Karpas-422 (cell line): ENCODE measurements at regions not wholly inside any gene's neighbourhood (a gene's known extent, or its start where the extent isn't known, plus 50 kb on each side); places are given as distances from the start of the nearest gene placed in this dataset.
"Not testable (repeated sequence)": the region's sequence is repeated elsewhere in the genome, so short reads cannot be mapped to it uniquely, and the experiment has no call there.

Experiments used
- DNase-seq: peaks from one replicate; pipeline ENCODE4 v3.0.0-alpha.2; 2015
- H2AFZ ChIP-seq: fragments of 200-600 bp; sonication (generic); 2 replicates; pipeline ENCODE4 v1.6.1; 2014; ENCODE audit warnings: antibody characterized with exemption, low read length, mixed read lengths
- H3K27ac ChIP-seq: fragments of 200-600 bp; sonication (generic); 2 replicates; pipeline ENCODE4 v1.5.1; 2014; ENCODE audit warnings: mild to moderate bottlenecking, low read length, moderate library complexity
- H3K27me3 ChIP-seq: fragments of 200-600 bp; sonication (generic); 2 replicates; pipeline ENCODE4 v1.6.1; 2014; ENCODE audit warnings: low read length, mixed read lengths
- H3K36me3 ChIP-seq: fragments of 200-600 bp; sonication (generic); 2 replicates; pipeline ENCODE4 v1.6.1; 2014; ENCODE audit warnings: low read length, mixed read lengths; ENCODE audit not compliant: insufficient read depth
- H3K4me1 ChIP-seq: fragments of 200-600 bp; sonication (generic); 2 replicates; pipeline ENCODE4 v1.6.1; 2014; ENCODE audit warnings: mild to moderate bottlenecking, low read length, mixed read lengths
- H3K4me2 ChIP-seq: fragments of 200-600 bp; sonication (generic); 2 replicates; pipeline ENCODE4 v1.6.1; 2014; ENCODE audit warnings: low read length, low read depth, mild to moderate bottlenecking; ENCODE audit not compliant: poor library complexity, severe bottlenecking
- H3K4me3 ChIP-seq: fragments of 200-600 bp; sonication (generic); 2 replicates; pipeline ENCODE4 v1.5.1; 2014; ENCODE audit warnings: mild to moderate bottlenecking, antibody characterized with exemption, low read length, mixed read lengths
- H3K79me2 ChIP-seq: fragments of 200-600 bp; sonication (generic); 2 replicates; pipeline ENCODE4 v1.6.1; 2014; ENCODE audit warnings: mild to moderate bottlenecking, low read length, mixed read lengths
- H3K9ac ChIP-seq: fragments of 200-600 bp; sonication (generic); 2 replicates; pipeline ENCODE4 v1.6.0; 2014; ENCODE audit warnings: low read length
- H3K9me2 ChIP-seq: fragments of 200-600 bp; sonication (generic), shearing (Covaris generic); replicated peaks from 2 replicates; pipeline ENCODE4 v1.6.0; 2014; ENCODE audit warnings: mild to moderate bottlenecking, low read length, moderate library complexity; ENCODE audit not compliant: insufficient read depth
- H3K9me3 ChIP-seq: fragments of 300-700, 200-600 bp; sonication (generic); 2 replicates; pipeline ENCODE4 v1.6.1; 2014; ENCODE audit warnings: low read length, mixed read lengths
- H4K20me1 ChIP-seq: fragments of 200-600 bp; sonication (generic); 2 replicates; pipeline ENCODE4 v1.6.1; 2014; ENCODE audit warnings: mild to moderate bottlenecking, antibody characterized with exemption, low read length, low read depth; ENCODE audit not compliant: insufficient read depth

DNA sequence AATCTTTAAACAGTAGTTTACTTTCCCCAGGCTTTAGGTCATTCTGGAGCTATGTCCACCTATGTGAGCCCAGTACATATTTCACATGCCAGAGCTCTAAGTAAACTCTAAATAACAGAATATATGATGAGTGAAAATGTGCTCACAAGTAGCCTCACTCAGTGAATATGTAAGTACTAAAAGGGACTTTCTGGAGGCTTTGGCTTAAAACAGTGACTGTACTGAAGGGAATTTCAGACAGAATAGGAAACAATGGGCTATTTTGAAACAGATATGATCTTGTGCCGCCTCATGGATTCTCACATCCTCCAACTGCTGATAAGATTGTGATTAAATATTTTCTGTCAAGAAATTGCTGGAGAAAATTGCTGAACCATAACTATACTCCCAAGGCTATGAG lies 747.9 kb downstream of the SOCS6 start:
- no peaks in the 10 kb centered on the region; the same call in 1 of the 2 replicates for H3K9me2 ChIP-seq
- no peaks in the 10 kb centered on the region for H4K20me1 ChIP-seq
- no peak overlapping the region for H3K9ac ChIP-seq
- no peaks in the 10 kb centered on the region for H3K27me3 ChIP-seq
- no peaks in the 10 kb centered on the region for H3K36me3 ChIP-seq
- no peaks in the 10 kb centered on the region for H3K79me2 ChIP-seq
- H3K27ac ChIP-seq, result no peak overlapping the region
- H3K4me1 ChIP-seq, result no peaks in the 10 kb centered on the region
- DNase-seq, result no peak
- H3K9me3 ChIP-seq, result peaks cover 6% of the 10 kb centered on the region; the same call in 1 of the 2 replicates
- no peak overlapping the region for H2AFZ ChIP-seq
- no peak overlapping the region for H3K4me3 ChIP-seq
- no peak overlapping the region for H3K4me2 ChIP-seq

DNA sequence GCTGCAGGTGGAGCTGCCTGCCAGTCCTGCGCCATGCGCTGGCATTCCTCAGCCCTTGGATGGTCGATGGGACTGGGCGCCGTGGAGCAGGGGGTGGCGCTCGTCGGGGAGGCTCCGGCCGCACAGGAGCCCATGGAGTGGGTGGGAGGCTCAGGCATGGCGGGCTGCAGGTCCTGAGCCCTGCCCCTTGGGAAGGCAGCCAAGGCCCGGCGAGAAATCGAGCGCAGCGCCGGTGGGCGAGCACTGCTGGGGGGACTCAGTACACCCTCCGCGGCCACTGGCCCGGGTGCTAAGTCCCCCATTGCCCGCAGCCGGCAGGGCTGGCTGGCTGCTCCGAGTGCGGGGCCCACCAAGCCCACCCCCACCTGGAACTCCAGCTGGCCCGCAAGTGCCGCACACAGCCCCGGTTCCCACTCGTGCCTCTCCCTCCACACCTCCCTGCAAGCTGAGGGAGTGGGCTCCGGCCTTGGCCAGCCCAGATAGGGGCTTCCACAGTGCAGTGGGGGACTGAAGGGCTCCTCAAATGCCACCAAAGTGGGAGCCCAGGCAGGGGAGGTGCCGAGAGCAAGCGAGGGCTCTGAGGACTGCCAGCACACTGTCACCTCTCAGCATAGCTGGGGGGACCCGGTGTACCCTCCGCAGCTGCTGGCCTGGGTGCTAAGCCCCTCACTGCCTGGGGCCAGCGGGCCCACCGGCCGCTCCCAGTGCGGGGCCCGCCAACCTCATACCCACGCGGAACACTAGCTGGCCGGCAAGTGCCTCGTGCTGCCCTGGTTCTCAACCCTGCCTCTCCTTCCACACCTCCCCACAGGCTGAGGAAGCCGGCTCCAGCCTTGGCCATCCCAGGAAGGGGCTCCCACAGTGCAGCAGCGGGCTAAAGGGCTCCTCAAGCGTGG lies 742.7 kb downstream of the SOCS6 start:
- H3K9ac ChIP-seq, H3K9me2 ChIP-seq, H3K27me3 ChIP-seq, H3K27ac ChIP-seq, H3K36me3 ChIP-seq, H3K4me3 ChIP-seq, H3K4me2 ChIP-seq, H3K79me2 ChIP-seq, H3K4me1 ChIP-seq, H2AFZ ChIP-seq, H4K20me1 ChIP-seq, DNase-seq: not testable (repeated sequence)
- H3K9me3 ChIP-seq, result peaks cover 11% of the 10 kb centered on the region

DNA sequence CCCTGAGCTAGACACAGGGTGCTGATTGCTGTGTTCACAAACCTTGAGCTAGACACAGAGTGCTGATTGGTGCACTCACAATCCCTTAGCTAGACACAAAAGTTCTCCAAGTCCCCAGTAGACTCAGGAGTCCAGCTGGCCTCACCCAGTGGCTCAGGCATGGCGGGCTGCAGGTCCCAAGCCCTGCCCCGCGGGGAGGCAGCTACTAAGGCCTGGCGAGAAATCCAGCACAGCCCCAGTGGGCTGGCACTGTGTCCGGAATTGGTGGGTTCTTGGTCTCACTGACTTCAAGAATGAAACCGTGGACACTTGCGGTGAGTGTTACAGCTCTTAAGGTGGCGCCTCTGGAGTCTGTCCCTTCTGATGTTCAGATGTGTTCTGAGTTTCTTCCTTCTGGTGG lies 741.2 kb downstream of the SOCS6 start:
- DNase-seq, H3K27me3 ChIP-seq, H3K4me1 ChIP-seq, H3K9me2 ChIP-seq, H3K79me2 ChIP-seq, H3K4me3 ChIP-seq, H4K20me1 ChIP-seq, H3K27ac ChIP-seq, H3K36me3 ChIP-seq, H2AFZ ChIP-seq, H3K4me2 ChIP-seq, H3K9ac ChIP-seq: not testable (repeated sequence)
- H3K9me3 ChIP-seq, result peaks cover 11% of the 10 kb centered on the region

DNA sequence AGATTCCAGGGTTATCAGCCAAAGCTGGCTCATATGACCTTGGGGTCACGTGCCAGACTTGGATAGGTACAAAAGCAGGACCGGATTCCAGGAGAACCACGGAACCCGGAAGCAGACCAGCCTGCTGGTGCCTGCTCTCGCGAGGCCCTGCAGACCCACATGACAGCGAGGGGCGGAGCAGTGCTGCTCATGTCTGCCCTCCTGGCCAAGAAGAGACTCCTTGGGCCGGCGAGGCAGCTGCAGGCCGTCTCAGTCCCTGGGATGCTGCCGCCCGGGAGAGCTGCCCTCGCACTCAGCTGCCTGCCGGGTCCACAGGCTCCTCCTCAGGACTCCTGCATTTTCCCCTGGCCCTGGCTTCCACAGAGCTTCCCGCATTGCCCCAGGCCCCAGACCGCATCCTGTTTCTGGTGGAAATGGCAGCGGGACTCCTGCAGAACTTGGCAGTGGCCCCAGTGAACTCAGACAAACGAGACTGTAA lies 739.5 kb downstream of the SOCS6 start:
- H3K79me2 ChIP-seq, result no peaks in the 10 kb centered on the region
- no peaks in the 10 kb centered on the region for H3K9me2 ChIP-seq
- no peak overlapping the region for H3K27ac ChIP-seq
- H3K36me3 ChIP-seq, result no peaks in the 10 kb centered on the region
- no peak for DNase-seq
- no peaks in the 10 kb centered on the region for H4K20me1 ChIP-seq
- H3K4me2 ChIP-seq, result no peak overlapping the region
- H2AFZ ChIP-seq, result no peak overlapping the region
- peaks cover 11% of the 10 kb centered on the region for H3K9me3 ChIP-seq
- H3K27me3 ChIP-seq, result no peaks in the 10 kb centered on the region
- no peak overlapping the region for H3K4me3 ChIP-seq
- H3K4me1 ChIP-seq, result no peaks in the 10 kb centered on the region
- no peak overlapping the region for H3K9ac ChIP-seq

DNA sequence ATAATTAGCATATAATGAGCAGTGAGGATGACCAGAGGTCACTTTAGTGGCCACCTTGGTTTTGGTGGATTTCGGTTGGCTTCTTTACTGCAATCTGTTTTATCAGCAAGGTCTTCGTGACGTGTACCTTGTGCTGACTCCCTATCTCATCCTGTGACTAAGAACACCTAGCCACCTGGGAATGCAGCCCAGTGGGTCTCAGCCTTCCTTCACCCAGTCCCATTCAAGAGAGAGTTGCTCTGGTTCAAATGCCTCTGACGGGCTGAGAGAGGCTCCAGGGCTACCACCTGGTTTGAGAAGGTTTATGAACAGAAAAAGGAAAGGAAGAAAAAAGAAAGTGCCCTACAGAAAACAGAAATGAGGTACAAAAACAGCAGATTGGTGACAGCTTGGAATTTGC lies 738.7 kb downstream of the SOCS6 start:
- no peaks in the 10 kb centered on the region for H3K79me2 ChIP-seq
- H3K36me3 ChIP-seq, result no peaks in the 10 kb centered on the region
- no peaks in the 10 kb centered on the region for H3K9me2 ChIP-seq
- H3K4me3 ChIP-seq, result no peak overlapping the region
- no peak overlapping the region for H2AFZ ChIP-seq
- H3K4me2 ChIP-seq, result no peak overlapping the region
- no peaks in the 10 kb centered on the region for H3K4me1 ChIP-seq
- H3K9me3 ChIP-seq, result peaks cover 10% of the 10 kb centered on the region
- H3K27me3 ChIP-seq, result no peaks in the 10 kb centered on the region
- no peak for DNase-seq
- no peak overlapping the region for H3K27ac ChIP-seq
- no peaks in the 10 kb centered on the region for H4K20me1 ChIP-seq
- H3K9ac ChIP-seq, result no peak overlapping the region

DNA sequence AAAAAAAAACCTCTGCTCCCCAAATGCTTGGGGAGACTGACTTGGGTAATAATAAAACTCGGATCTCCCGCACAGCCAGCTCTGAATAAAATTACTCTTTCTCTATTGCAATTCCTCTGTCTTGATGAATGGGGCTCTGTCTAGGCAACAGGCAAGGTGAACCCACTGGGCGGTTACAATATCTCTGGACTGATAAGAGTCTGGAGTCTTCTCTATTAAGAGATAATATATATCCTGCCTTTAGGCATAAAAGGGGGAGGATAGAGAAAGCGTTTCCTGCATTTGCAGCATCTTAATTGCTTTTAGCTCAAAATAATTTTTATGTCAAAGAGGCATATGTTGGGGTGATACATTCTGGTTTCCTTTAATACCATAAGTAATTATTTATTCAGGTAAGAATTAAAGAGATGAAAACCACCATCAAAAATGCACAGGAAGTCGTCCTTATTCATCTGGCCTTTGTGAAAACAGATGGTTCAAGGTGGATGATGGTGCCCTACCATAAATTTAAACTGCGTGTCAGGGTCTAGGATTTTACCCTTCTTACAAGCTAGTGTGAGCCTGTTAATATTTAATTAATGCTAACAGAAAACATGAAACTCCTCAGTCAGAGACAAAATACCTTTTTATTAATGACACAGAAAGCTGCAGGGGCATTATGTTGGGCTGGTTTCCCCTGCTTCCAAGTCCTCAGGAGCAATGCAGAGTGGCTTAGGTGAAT lies 736.8 kb downstream of the SOCS6 start:
- Histone ChIP-seq H3K4me2 (no peak overlapping the region), H3K9me3 (peaks cover 8% of the 10 kb centered on the region), H3K36me3 (no peaks in the 10 kb centered on the region), H3K79me2 (no peaks in the 10 kb centered on the region), H3K4me3 (no peak overlapping the region), H3K4me1 (no peaks in the 10 kb centered on the region), H3K9me2 (no peaks in the 10 kb centered on the region), H3K9ac (no peak overlapping the region), H4K20me1 (no peaks in the 10 kb centered on the region), H3K27ac (no peak overlapping the region), H2AFZ (no peak overlapping the region), H3K27me3 (no peaks in the 10 kb centered on the region)
- no peak for DNase-seq

DNA sequence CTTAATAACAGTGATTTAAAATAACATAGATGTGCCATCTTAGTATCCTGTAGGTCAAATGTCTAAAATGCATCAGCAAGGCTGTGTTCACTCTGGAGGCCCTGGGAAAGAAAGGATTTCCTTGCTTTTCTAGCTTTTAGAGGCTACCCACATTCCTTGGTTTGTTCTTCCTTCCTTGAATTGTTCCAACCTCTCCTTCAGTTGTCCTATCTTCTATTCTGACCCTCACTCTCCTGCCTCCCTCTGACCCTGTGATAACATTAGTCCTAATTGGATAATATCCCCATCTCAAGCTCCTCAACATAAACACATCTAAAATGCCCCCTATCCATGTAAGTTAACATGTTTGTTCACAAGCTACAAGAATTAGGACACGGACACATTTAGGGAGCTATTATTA lies 733.5 kb downstream of the SOCS6 start:
- H3K79me2 ChIP-seq, result no peaks in the 10 kb centered on the region
- no peaks in the 10 kb centered on the region for H3K36me3 ChIP-seq
- no peak overlapping the region for H2AFZ ChIP-seq
- H3K4me3 ChIP-seq, result no peak overlapping the region
- no peaks in the 10 kb centered on the region for H3K4me1 ChIP-seq
- no peak for DNase-seq
- peaks cover 9% of the 10 kb centered on the region for H3K9me3 ChIP-seq
- no peaks in the 10 kb centered on the region for H3K9me2 ChIP-seq
- no peak overlapping the region for H3K4me2 ChIP-seq
- H4K20me1 ChIP-seq, result no peaks in the 10 kb centered on the region
- no peaks in the 10 kb centered on the region for H3K27me3 ChIP-seq
- no peak overlapping the region for H3K9ac ChIP-seq
- H3K27ac ChIP-seq, result no peak overlapping the region

DNA sequence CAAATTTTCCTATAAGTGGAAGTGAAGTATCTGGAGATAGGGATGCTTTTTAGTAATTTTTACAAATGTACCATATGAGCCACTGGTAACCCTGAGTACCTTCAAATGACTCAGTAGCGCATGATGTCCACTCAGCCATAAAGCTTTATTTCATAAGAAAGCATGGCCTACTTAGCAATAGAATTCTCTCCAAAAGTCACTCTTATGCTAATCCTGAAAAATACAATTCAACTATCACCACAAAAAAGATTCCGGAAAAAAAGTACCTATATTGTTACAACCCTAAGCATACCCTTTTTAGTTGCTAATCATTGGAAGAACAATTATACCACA lies 732.2 kb downstream of the SOCS6 start:
- H3K27me3 ChIP-seq, result no peaks in the 10 kb centered on the region
- H3K4me3 ChIP-seq, result no peak overlapping the region
- H4K20me1 ChIP-seq, result no peaks in the 10 kb centered on the region
- no peaks in the 10 kb centered on the region for H3K36me3 ChIP-seq
- no peak overlapping the region for H3K27ac ChIP-seq
- H3K79me2 ChIP-seq, result no peaks in the 10 kb centered on the region
- no peaks in the 10 kb centered on the region for H3K4me1 ChIP-seq
- H2AFZ ChIP-seq, result no peak overlapping the region
- no peak for DNase-seq
- no peaks in the 10 kb centered on the region for H3K9me2 ChIP-seq
- H3K9ac ChIP-seq, result no peak overlapping the region
- no peak overlapping the region for H3K4me2 ChIP-seq
- peaks cover 9% of the 10 kb centered on the region for H3K9me3 ChIP-seq
